GM23338 (cell line): ENCODE measurements at regions not wholly inside any gene's neighbourhood (a gene's known extent, or its start where the extent isn't known, plus 50 kb on each side); places are given as distances from the start of the nearest gene placed in this dataset.

Experiments
- ATAC-seq: fragments of 200-7000 bp; cut with Tn5 transposase; 3 replicates; pipeline ENCODE4 v1.9.1; 2020
- DNase-seq: peaks from one replicate; pipeline ENCODE4 v3.0.0-alpha.2; 2015; ENCODE audit warnings: low spot score
- H2AFZ ChIP-seq: fragments of 200-600 bp; sonication (generic); 2 replicates; pipeline ENCODE4 v1.8.0; 2016; ENCODE audit warnings: antibody characterized with exemption, mild to moderate bottlenecking, moderate library complexity
- H3F3A ChIP-seq: fragments of 200-600 bp; sonication (generic); replicated peaks from 2 replicates; pipeline ENCODE4 v1.8.0; 2017; ENCODE audit warnings: antibody characterized with exemption, mixed run types, low read depth
- H3K27ac ChIP-seq: fragments of 200-600 bp; sonication (generic); 2 replicates; pipeline ENCODE4 v1.6.1; 2016; ENCODE audit warnings: low read depth
- H3K27me3 ChIP-seq: fragments of 200-600 bp; sonication (generic); 2 replicates; pipeline ENCODE4 v1.8.0; 2016; ENCODE audit warnings: mild to moderate bottlenecking, mixed run types, moderate library complexity; ENCODE audit not compliant: insufficient read depth
- H3K36me3 ChIP-seq: fragments of 200-600 bp; sonication (generic); 2 replicates; pipeline ENCODE4 v1.8.0; 2016; ENCODE audit warnings: mild to moderate bottlenecking; ENCODE audit not compliant: insufficient read depth
- H3K4me1 ChIP-seq: fragments of 200-600 bp; sonication (generic); 2 replicates; pipeline ENCODE4 v1.8.0; 2016; ENCODE audit warnings: mild to moderate bottlenecking, moderate library complexity; ENCODE audit not compliant: insufficient read depth
- H3K4me2 ChIP-seq: fragments of 200-600 bp; sonication (generic); 2 replicates; pipeline ENCODE4 v1.7.1; 2017; ENCODE audit warnings: mixed run types
- H3K4me3 ChIP-seq: fragments of 200-600 bp; sonication (generic); 2 replicates; pipeline ENCODE4 v1.6.1; 2016; ENCODE audit warnings: mixed run types
- H3K79me2 ChIP-seq: fragments of 200-600 bp; sonication (generic); replicated peaks from 2 replicates; pipeline ENCODE4 v1.8.0; 2017; ENCODE audit warnings: mild to moderate bottlenecking; ENCODE audit not compliant: insufficient read depth
- H3K9me2 ChIP-seq: fragments of 200-600 bp; sonication (generic); 2 replicates; pipeline ENCODE4 v1.8.0; 2017; ENCODE audit not compliant: insufficient read depth
- H4K20me1 ChIP-seq: fragments of 200-600 bp; sonication (generic); replicated peaks from 2 replicates; pipeline ENCODE4 v1.8.0; 2017; ENCODE audit warnings: mild to moderate bottlenecking; ENCODE audit not compliant: insufficient read depth
- H3K27ac Mint-ChIP-seq: 2 replicates; pipeline ENCODE4 v1.8.0; 2020; ENCODE audit warnings: inconsistent platforms, mild to moderate bottlenecking, moderate library complexity, mixed read lengths
- H3K27me3 Mint-ChIP-seq: 3 replicates; pipeline ENCODE4 v1.8.0; 2022; ENCODE audit warnings: low read depth, mild to moderate bottlenecking, moderate library complexity, mixed read lengths, inconsistent platforms; ENCODE audit not compliant: insufficient read depth, poor library complexity
- H3K36me3 Mint-ChIP-seq: 3 replicates; pipeline ENCODE4 v1.8.0; 2021; ENCODE audit warnings: low read depth, mild to moderate bottlenecking, inconsistent platforms, moderate library complexity, mixed read lengths
- H3K4me1 Mint-ChIP-seq: 3 replicates; pipeline ENCODE4 v1.8.0; 2020; ENCODE audit warnings: mild to moderate bottlenecking, inconsistent platforms, mixed read lengths
- H3K4me3 Mint-ChIP-seq: 3 replicates; pipeline ENCODE4 v1.8.0; 2021; ENCODE audit warnings: moderate library complexity, mild to moderate bottlenecking, inconsistent platforms, mixed read lengths
- H3K9me3 Mint-ChIP-seq: 3 replicates; pipeline ENCODE4 v1.8.0; 2020; ENCODE audit warnings: moderate library complexity, mild to moderate bottlenecking, inconsistent platforms, mixed read lengths
- CREB1 ChIP-seq: fragments of 250-450 bp; sonication (Bioruptor Pico); IDR thresholded peaks from 2 replicates; pipeline ENCODE4 v1.5.0; 2020; ENCODE audit warnings: low read depth, mild to moderate bottlenecking, moderate library complexity
- EZH2 ChIP-seq: fragments of 200-600 bp; sonication (generic); IDR thresholded peaks from one replicate; pipeline ENCODE4 v1.8.0; 2017; ENCODE audit warnings: antibody characterized with exemption, mild to moderate bottlenecking, low read depth; ENCODE audit not compliant: unreplicated experiment
- EZH2phosphoT487 ChIP-seq: fragments of 200-600 bp; sonication (generic); IDR thresholded peaks from one replicate; pipeline ENCODE4 v1.8.1; 2018; ENCODE audit warnings: antibody characterized with exemption; ENCODE audit not compliant: unreplicated experiment
- JUNB ChIP-seq: IDR thresholded peaks from one replicate; pipeline ENCODE4 v1.6.1; 2016; ENCODE audit warnings: antibody characterized with exemption; ENCODE audit not compliant: unreplicated experiment
- NANOG ChIP-seq: IDR thresholded peaks from 2 replicates; pipeline ENCODE4 v1.6.1; 2016; ENCODE audit warnings: antibody characterized with exemption, borderline replicate concordance
- POLR2AphosphoS5 ChIP-seq: IDR thresholded peaks from 2 replicates; pipeline ENCODE4 v1.6.1; 2016; ENCODE audit warnings: antibody characterized with exemption, low read depth
- REST ChIP-seq: IDR thresholded peaks from one replicate; pipeline ENCODE4 v1.6.1; 2018; ENCODE audit warnings: antibody characterized with exemption; ENCODE audit not compliant: unreplicated experiment
- ZNF462 ChIP-seq: fragments of 250-450 bp; sonication (Bioruptor Pico); IDR thresholded peaks from 2 replicates; pipeline ENCODE4 v1.5.0; 2020; ENCODE audit warnings: mild to moderate bottlenecking, moderate library complexity
- TF ChIP-seq, protein P1 (sequence below): IDR thresholded peaks from 2 replicates; pipeline ENCODE4 v1.6.1; 2016; ENCODE audit warnings: antibody characterized with exemption

DNA sequence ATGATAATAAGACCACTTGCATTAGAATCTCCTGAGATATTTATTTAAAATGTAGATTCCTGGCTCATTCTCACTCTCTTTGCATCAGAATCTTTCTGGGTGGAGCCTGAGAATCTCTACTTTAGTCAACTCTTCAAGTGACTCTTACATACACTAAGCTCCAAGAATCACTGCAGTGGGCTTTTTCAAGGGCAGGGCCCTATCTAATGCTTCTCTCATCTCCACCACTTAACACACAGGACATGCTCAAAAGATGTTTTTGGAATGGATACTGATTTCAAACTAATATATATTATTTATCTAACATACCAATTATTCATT lies 68.9 kb upstream of the GAP43 start (continued):
- TF ChIP-seq ZNF462 (CRISPR knock-in tag) = no peak
- no peak for TF ChIP-seq REST
- TF ChIP-seq CREB1 (CRISPR knock-in tag) = no peak
- no peak for TF ChIP-seq JUNB
- no peak for TF ChIP-seq NANOG

DNA sequence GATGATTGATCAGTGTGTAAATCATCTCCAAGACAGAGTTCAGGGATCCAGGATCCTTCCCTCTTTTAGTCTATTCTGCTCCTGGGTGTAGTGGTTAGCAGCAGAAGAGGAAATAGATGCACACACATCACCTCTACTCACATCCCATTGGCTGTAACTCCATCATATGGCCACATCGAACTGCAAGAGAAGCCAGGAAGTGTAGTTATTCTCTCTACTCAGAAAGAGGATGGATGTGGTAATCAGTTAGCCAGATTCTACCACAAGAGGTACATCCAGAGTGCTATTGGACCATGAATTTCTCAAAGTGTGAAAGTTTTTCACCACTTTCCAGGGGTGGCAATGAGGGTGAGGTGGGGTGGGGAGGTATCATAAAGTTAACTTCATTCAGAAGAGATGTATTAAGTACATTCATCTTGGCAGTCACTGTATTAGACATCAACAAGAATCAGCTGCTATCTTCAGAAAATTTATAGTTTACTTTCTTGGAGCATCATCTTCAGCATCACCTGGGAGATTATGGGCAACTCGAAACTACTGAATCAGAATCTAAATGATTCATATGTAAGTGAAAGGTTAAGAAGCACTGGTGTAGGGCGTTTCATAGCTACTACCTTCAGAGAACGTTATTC lies 60.6 kb upstream of the GAP43 start:
- Histone ChIP-seq H3K4me1 (no peaks in the 10 kb centered on the region), H3K4me3 (no peak overlapping the region), H3K9me2 (peaks cover 5% of the 10 kb centered on the region; the same call in 1 of the 2 replicates), H3K4me2 (no peak overlapping the region), H3F3A (no peaks in the 10 kb centered on the region), H3K36me3 (no peaks in the 10 kb centered on the region), H3K27ac (no peak overlapping the region), H3K79me2 (no peaks in the 10 kb centered on the region), H2AFZ (no peak overlapping the region), H3K27me3 (no peaks in the 10 kb centered on the region), H4K20me1 (no peaks in the 10 kb centered on the region)
- DNase-seq (no peak), ATAC-seq (no peak)
- Mint-ChIP-seq H3K27ac (no peak overlapping the region), H3K4me1 (no peaks in the 10 kb centered on the region), H3K27me3 (no peaks in the 10 kb centered on the region), H3K4me3 (no peak overlapping the region), H3K36me3 (no peaks in the 10 kb centered on the region), H3K9me3 (no peaks in the 10 kb centered on the region)
- TF ChIP-seq CREB1 (CRISPR knock-in tag) (no peak), POLR2AphosphoS5 (no peak), EZH2phosphoT487 (no peak), JUNB (no peak), EZH2 (no peak)
- TF ChIP-seq, protein P1, sequence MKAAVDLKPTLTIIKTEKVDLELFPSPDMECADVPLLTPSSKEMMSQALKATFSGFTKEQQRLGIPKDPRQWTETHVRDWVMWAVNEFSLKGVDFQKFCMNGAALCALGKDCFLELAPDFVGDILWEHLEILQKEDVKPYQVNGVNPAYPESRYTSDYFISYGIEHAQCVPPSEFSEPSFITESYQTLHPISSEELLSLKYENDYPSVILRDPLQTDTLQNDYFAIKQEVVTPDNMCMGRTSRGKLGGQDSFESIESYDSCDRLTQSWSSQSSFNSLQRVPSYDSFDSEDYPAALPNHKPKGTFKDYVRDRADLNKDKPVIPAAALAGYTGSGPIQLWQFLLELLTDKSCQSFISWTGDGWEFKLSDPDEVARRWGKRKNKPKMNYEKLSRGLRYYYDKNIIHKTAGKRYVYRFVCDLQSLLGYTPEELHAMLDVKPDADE = no peak
